ENCODE measurements at regions not wholly inside any gene's neighbourhood (a gene's known extent, or its start where the extent isn't known, plus 50 kb on each side); places are given as distances from the start of the nearest gene placed in this dataset.
"Not testable (repeated sequence)": the region's sequence is repeated elsewhere in the genome, so short reads cannot be mapped to it uniquely, and the experiment has no call there.

- not testable (repeated sequence) for TF ChIP-seq POLR2AphosphoS5 (IDR thresholded peaks at IDR 0.05; ENCODE audit: borderline replicate concordance, low read depth, low read length); FOXP2 (optimal IDR thresholded peaks at IDR 0.05; ENCODE audit: control extremely low read depth, extremely low read length, insufficient read depth)
Observed at GRCh38 chr2:57276408-57276807, 770.2 kb upstream of the VRK2 start.
